Mucosa of descending colon (tissue), 3 donors: ENCODE measurements at regions not wholly inside any gene's neighbourhood (a gene's known extent, or its start where the extent isn't known, plus 50 kb on each side); places are given as distances from the start of the nearest gene placed in this dataset.

Experiments used
- ATAC-seq: fragments of 200-7000 bp; cut with Tn5 transposase; one replicate; pipeline ENCODE4 v1.9.1; 2020; ENCODE audit warnings: mild to moderate bottlenecking, moderate library complexity
- DNase-seq, 3 donors: peaks; one replicate each; pipeline ENCODE4 v3.0.0-alpha.2; 2020
- H3K36me3 ChIP-seq: fragments of 200-600 bp; one replicate; pipeline ENCODE4 v1.8.0; 2021; ENCODE audit warnings: low read depth, mild to moderate bottlenecking
- H3K4me1 ChIP-seq: fragments of 200-600 bp; one replicate; pipeline ENCODE4 v1.8.0; 2021; ENCODE audit warnings: low read depth, mild to moderate bottlenecking
- H3K4me3 ChIP-seq: fragments of 200-600 bp; one replicate; pipeline ENCODE4 v1.8.0; 2021; ENCODE audit warnings: mild to moderate bottlenecking
- H3K9me3 ChIP-seq: fragments of 200-600 bp; one replicate; pipeline ENCODE4 v1.8.0; 2021; ENCODE audit warnings: mild to moderate bottlenecking
- CTCF ChIP-seq: fragments of 200-600 bp; IDR thresholded peaks from one replicate; pipeline ENCODE4 v1.8.0; 2022; ENCODE audit warnings: antibody characterized with exemption, mild to moderate bottlenecking
- intact Hi-C, 2 donors: fragments of 100-400 bp; cut with DNase I in 1 of 2; cut with micrococcal nuclease in 1 of 2; formaldehyde crosslinking; loops; one replicate each; pipeline versions ENCODE4 v1.11.0 to v1.11.1; 2022; cut with DNase I, micrococcal nuclease
- donor health status: DM: no; HTN: no; CAD: no; lungs with moderate emphysema.
- donor health status: DM: no; HTN: no; CAD: no.
- donor health status: DM: no; HTN: yes; CAD: no.

- Histone ChIP-seq H3K4me1 (no peaks in the 10 kb centered on the region), H3K9me3 (no peaks in the 10 kb centered on the region), H3K36me3 (no peaks in the 10 kb centered on the region), H3K4me3 (no peak overlapping the region)
- no peak for TF ChIP-seq CTCF
- DNase-seq (no peak), ATAC-seq (no peak)
- intact Hi-C loops: no loop called here
Observed at GRCh38 chr11:42543844-42544419, 767.9 kb upstream of the API5 start.

GRCh38 chr11:42544726-42545125, 767.1 kb upstream of the API5 start:
- ATAC-seq (no peak), DNase-seq (no peak)
- no peak overlapping the region for H3K4me3 ChIP-seq
- intact Hi-C loops: no loop called here
- H3K36me3 ChIP-seq: no peaks in the 10 kb centered on the region
- no peaks in the 10 kb centered on the region for H3K9me3 ChIP-seq
- TF ChIP-seq CTCF: no peak
- H3K4me1 ChIP-seq: no peaks in the 10 kb centered on the region

GRCh38 chr11:42545954-42546353, 765.8 kb upstream of the API5 start:
- DNase-seq: no peak
- no peaks in the 10 kb centered on the region for H3K9me3 ChIP-seq
- ATAC-seq: no peak
- H3K36me3 ChIP-seq: no peaks in the 10 kb centered on the region
- intact Hi-C loops: no loop called here
- TF ChIP-seq CTCF: no peak
- no peaks in the 10 kb centered on the region for H3K4me1 ChIP-seq
- H3K4me3 ChIP-seq: no peak overlapping the region

- no peak for TF ChIP-seq CTCF
- no peak overlapping the region for H3K4me3 ChIP-seq
- no peaks in the 10 kb centered on the region for H3K9me3 ChIP-seq
- H3K36me3 ChIP-seq: no peaks in the 10 kb centered on the region
- H3K4me1 ChIP-seq: no peaks in the 10 kb centered on the region
- DNase-seq: no peak
- no peak for ATAC-seq
- intact Hi-C loops: no loop called here
Observed at GRCh38 chr11:42552786-42553185, 759.0 kb upstream of the API5 start.

- ATAC-seq (no peak), DNase-seq (no peak)
- Histone ChIP-seq H3K4me1 (no peaks in the 10 kb centered on the region), H3K9me3 (no peaks in the 10 kb centered on the region), H3K4me3 (no peak overlapping the region), H3K36me3 (no peaks in the 10 kb centered on the region)
- intact Hi-C loops: no loop called here
- TF ChIP-seq CTCF: no peak
Observed at GRCh38 chr11:42555190-42555589, 756.6 kb upstream of the API5 start.
